Brain microvascular endothelial cell (primary cell): ENCODE measurements at regions not wholly inside any gene's neighbourhood (a gene's known extent, or its start where the extent isn't known, plus 50 kb on each side); places are given as distances from the start of the nearest gene placed in this dataset.

Experiments used
- DNase-seq: peaks from one replicate; pipeline ENCODE4 v3.0.0-alpha.2; 2020
- H3K27ac ChIP-seq: fragments of 250-450 bp; sonication (Bioruptor Pico); 2 replicates; pipeline ENCODE4 v1.5.1; 2020; ENCODE audit warnings: mild to moderate bottlenecking, moderate library complexity
- H3K27me3 ChIP-seq: fragments of 250-450 bp; sonication (Bioruptor Pico); replicated peaks from 2 replicates; pipeline ENCODE4 v1.5.1; 2020; ENCODE audit warnings: mild to moderate bottlenecking
- H3K36me3 ChIP-seq: fragments of 250-450 bp; sonication (Bioruptor Pico); replicated peaks from 2 replicates; pipeline ENCODE4 v1.5.1; 2020; ENCODE audit warnings: mild to moderate bottlenecking
- H3K4me3 ChIP-seq: 2 replicates; pipeline ENCODE4 v1.5.1; 2011; ENCODE audit warnings: low read depth, mild to moderate bottlenecking, control low read depth, low read length, moderate library complexity
- CTCF ChIP-seq: IDR thresholded peaks from 2 replicates; pipeline ENCODE4 v1.5.1; 2011; ENCODE audit warnings: low read depth, mild to moderate bottlenecking, moderate library complexity, low read length, control low read depth, inconsistent platforms; ENCODE audit errors: missing control alignments
- in situ Hi-C: cut with HindIII; loops from 2 replicates; pipeline ENCODE4 v1.10.0; 2017; ENCODE audit warnings: low sequenced_read_pairs, low pct_ligation_motif_present

GRCh38 chr3:140760324-140761075, 82.6 kb downstream of the TRIM42 start:
- DNase-seq = no peak
- H3K36me3 ChIP-seq = no peaks in the 10 kb centered on the region
- no peak for TF ChIP-seq CTCF
- no peaks in the 10 kb centered on the region for H3K27me3 ChIP-seq
- H3K27ac ChIP-seq = no peak overlapping the region
- in situ Hi-C loops = no loop called here
- no peak overlapping the region for H3K4me3 ChIP-seq

GRCh38 chr3:140761076-140761639, 83.3 kb downstream of the TRIM42 start:
- Histone ChIP-seq H3K27me3 (no peaks in the 10 kb centered on the region), H3K36me3 (no peaks in the 10 kb centered on the region), H3K4me3 (no peak overlapping the region), H3K27ac (no peak overlapping the region)
- in situ Hi-C loops = no loop called here
- TF ChIP-seq CTCF = no peak
- no peak for DNase-seq

GRCh38 chr3:140762746-140763145, 84.9 kb downstream of the TRIM42 start:
- in situ Hi-C loops = no loop called here
- Histone ChIP-seq H3K36me3 (no peaks in the 10 kb centered on the region), H3K4me3 (no peak overlapping the region), H3K27me3 (no peaks in the 10 kb centered on the region), H3K27ac (no peak overlapping the region)
- no peak for DNase-seq
- no peak for TF ChIP-seq CTCF

GRCh38 chr3:140763532-140763931, 85.7 kb downstream of the TRIM42 start:
- H3K27ac ChIP-seq = no peak overlapping the region
- in situ Hi-C loops = no loop called here
- no peak overlapping the region for H3K4me3 ChIP-seq
- DNase-seq = no peak
- TF ChIP-seq CTCF = no peak
- H3K27me3 ChIP-seq = no peaks in the 10 kb centered on the region
- no peaks in the 10 kb centered on the region for H3K36me3 ChIP-seq

GRCh38 chr3:140765246-140765645, 87.4 kb downstream of the TRIM42 start:
- no peak for DNase-seq
- in situ Hi-C loops = no loop called here
- Histone ChIP-seq H3K36me3 (no peaks in the 10 kb centered on the region), H3K27me3 (no peaks in the 10 kb centered on the region), H3K4me3 (no peak overlapping the region), H3K27ac (no peak overlapping the region)
- no peak for TF ChIP-seq CTCF
